ENCODE measurements at regions not wholly inside any gene's neighbourhood (a gene's known extent, or its start where the extent isn't known, plus 50 kb on each side); places are given as distances from the start of the nearest gene placed in this dataset.
"Not testable (repeated sequence)": the region's sequence is repeated elsewhere in the genome, so short reads cannot be mapped to it uniquely, and the experiment has no call there.

DNA sequence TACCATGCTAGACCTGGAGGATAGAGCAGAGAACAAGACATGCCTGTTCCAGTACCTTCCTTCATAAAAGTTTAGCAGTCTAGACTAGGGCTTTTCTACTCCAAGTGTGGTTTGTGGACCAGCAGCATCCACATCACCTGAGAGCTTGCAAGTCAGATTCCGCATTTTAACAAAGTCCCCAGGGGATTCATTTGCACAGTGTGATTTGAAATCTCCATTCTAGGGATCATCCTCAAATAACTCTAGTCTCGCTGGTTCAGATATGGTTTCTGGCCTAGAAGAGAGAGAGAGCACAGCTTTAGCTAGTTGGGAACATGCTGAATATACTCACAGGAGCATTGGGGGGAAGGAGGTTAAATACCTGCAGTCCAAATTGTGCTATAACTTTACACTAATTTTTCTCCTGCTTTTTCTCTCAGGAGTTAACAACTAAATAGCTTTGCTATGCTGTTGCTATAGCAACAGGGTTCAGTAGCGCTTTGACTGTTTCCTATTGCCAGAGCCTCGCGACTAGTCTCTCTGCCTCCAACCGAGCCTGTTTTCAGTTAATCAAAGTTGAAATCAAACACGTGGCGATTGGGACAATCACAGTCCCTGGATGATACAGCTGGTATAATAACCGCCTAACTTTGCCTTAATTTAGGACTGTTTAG, 64.0 kb upstream of the RASGRF1 start:
- DNase-seq (ENCODE audit: low read depth): peak; percentile 9
- H3K4me3 ChIP-seq (replicated peaks; ENCODE audit: low read depth, low read length): no peak overlapping the region
- TF ChIP-seq, protein P1, sequence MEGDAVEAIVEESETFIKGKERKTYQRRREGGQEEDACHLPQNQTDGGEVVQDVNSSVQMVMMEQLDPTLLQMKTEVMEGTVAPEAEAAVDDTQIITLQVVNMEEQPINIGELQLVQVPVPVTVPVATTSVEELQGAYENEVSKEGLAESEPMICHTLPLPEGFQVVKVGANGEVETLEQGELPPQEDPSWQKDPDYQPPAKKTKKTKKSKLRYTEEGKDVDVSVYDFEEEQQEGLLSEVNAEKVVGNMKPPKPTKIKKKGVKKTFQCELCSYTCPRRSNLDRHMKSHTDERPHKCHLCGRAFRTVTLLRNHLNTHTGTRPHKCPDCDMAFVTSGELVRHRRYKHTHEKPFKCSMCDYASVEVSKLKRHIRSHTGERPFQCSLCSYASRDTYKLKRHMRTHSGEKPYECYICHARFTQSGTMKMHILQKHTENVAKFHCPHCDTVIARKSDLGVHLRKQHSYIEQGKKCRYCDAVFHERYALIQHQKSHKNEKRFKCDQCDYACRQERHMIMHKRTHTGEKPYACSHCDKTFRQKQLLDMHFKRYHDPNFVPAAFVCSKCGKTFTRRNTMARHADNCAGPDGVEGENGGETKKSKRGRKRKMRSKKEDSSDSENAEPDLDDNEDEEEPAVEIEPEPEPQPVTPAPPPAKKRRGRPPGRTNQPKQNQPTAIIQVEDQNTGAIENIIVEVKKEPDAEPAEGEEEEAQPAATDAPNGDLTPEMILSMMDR (IDR thresholded peaks at IDR 0.05; ENCODE audit: low read length, missing control alignments): no peak

DNA sequence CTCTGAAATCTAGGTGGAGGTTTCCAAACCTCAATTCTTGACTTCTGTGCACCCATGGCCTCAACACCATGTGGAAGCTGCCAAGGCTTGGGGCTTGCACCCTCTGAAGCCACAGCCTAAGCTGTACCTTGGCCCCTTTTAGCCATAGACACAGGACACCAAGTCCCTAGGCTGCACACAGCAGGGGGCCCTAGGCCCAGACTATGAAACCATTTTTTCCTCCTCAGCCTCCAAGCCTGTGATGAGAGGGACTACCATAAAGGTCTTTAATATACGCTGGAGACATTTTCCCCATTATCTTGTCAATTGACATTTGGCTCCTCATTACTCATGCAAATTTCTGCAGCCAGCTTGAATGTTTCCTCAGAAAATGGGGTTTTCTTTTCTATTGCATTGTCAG, 53.7 kb upstream of the RASGRF1 start:
- not testable (repeated sequence) for H3K4me3 ChIP-seq (replicated peaks; ENCODE audit: low read depth, low read length); DNase-seq (ENCODE audit: low read depth)

DNA sequence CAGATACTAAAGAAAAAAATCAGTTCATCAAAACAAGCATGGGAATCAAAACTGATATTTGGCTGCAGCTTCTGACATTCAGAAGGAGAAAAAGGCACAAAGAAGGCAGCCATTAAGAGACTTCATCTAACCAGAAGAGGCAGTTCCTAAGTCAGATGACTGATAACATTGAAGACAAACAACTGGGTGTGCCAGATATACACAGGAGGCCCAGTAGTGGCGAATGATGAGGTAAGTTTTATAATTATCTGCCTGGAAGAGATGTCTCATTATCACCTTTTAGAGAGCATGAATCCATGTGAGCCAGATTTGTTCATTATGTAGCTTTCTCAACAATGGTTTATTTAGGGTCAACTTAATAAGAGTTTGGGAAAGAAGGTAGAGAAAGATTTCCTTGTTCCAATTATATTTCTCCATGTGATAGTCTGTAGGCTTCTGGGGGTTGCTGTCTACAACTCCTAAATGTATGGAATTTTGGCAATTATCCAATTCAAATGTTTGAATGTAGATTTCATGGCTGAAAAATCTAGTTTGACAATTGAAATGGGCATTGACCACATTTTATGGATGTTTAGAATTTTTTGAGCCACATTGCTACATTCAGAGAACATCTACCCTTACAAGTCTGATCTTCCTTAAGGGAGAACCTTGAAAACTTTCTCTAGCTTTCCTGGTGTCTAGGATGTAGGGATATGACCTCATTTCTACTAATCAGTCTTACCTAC, 50.4 kb upstream of the RASGRF1 start:
- TF ChIP-seq, protein P1 (IDR thresholded peaks at IDR 0.05; ENCODE audit: low read length, missing control alignments): no peak
- no peak overlapping the region for H3K4me3 ChIP-seq (replicated peaks; ENCODE audit: low read depth, low read length)
- peak; percentile 2 for DNase-seq (ENCODE audit: low read depth)
